DND-41 (cell line): ENCODE measurements at regions not wholly inside any gene's neighbourhood (a gene's known extent, or its start where the extent isn't known, plus 50 kb on each side); places are given as distances from the start of the nearest gene placed in this dataset.

Experiments used
- ATAC-seq: fragments of 200-7000 bp; cut with Tn5 transposase; 3 replicates; pipeline ENCODE4 v1.9.1; 2021; ENCODE audit warnings: low read depth; ENCODE audit not compliant: insufficient read depth
- DNase-seq: peaks from one replicate; pipeline ENCODE4 v3.0.0-alpha.2; 2020
- H2AFZ ChIP-seq: 2 replicates; pipeline ENCODE4 v1.6.0; 2012; ENCODE audit warnings: low read depth, low read length
- H3K27ac ChIP-seq: 2 replicates; pipeline ENCODE4 v1.5.1; 2012; ENCODE audit warnings: low read length, inconsistent platforms
- H3K27me3 ChIP-seq: fragments of 200-600 bp; sonication (generic); 2 replicates; pipeline ENCODE4 v1.6.0; 2012; ENCODE audit warnings: low read length, mild to moderate bottlenecking, inconsistent platforms; ENCODE audit not compliant: insufficient read depth, poor library complexity
- H3K36me3 ChIP-seq: 2 replicates; pipeline ENCODE4 v1.5.1; 2012; ENCODE audit warnings: low read length, inconsistent platforms; ENCODE audit not compliant: insufficient read depth
- H3K4me1 ChIP-seq: 2 replicates; pipeline ENCODE4 v1.5.1; 2012; ENCODE audit warnings: mild to moderate bottlenecking, low read length; ENCODE audit not compliant: insufficient read depth
- H3K4me2 ChIP-seq: 2 replicates; pipeline ENCODE4 v1.6.0; 2012; ENCODE audit warnings: mild to moderate bottlenecking, moderate library complexity, low read length, inconsistent platforms; ENCODE audit not compliant: insufficient read depth
- H3K4me3 ChIP-seq, 2 experiments: fragments of 200-600 bp in 1 of 2; shearing (Covaris generic) in 1 of 2; 2 replicates each; pipeline ENCODE4 v1.5.1; 2012 to 2016; ENCODE audit warnings: inconsistent platforms in 2 of 2, low read length in 2 of 2, mild to moderate bottlenecking in 2 of 2, low read depth in 1 of 2, moderate library complexity in 1 of 2
- H3K79me2 ChIP-seq: 2 replicates; pipeline ENCODE4 v1.6.0; 2012; ENCODE audit warnings: low read length, inconsistent platforms; ENCODE audit not compliant: insufficient read depth
- H3K9ac ChIP-seq: 2 replicates; pipeline ENCODE4 v1.6.0; 2012; ENCODE audit warnings: low read depth, mild to moderate bottlenecking, inconsistent platforms, low read length, moderate library complexity
- H3K9me3 ChIP-seq: 2 replicates; pipeline ENCODE4 v1.5.1; 2012; ENCODE audit warnings: low read length, moderate library complexity, mild to moderate bottlenecking, inconsistent platforms; ENCODE audit not compliant: insufficient read depth, severe bottlenecking
- H4K20me1 ChIP-seq: 2 replicates; pipeline ENCODE4 v1.6.0; 2012; ENCODE audit warnings: low read length; ENCODE audit not compliant: insufficient read depth
- CTCF ChIP-seq: IDR thresholded peaks from 2 replicates; pipeline ENCODE4 v1.5.1; 2012; ENCODE audit warnings: borderline replicate concordance, low read length, moderate library complexity, mild to moderate bottlenecking; ENCODE audit not compliant: poor library complexity, severe bottlenecking; ENCODE audit errors: extremely low read depth
- EZH2 ChIP-seq: IDR thresholded peaks from 3 replicates; pipeline ENCODE4 v1.6.1; 2012; ENCODE audit warnings: borderline replicate concordance, low read depth, mild to moderate bottlenecking, moderate library complexity, low read length, inconsistent platforms; ENCODE audit not compliant: severe bottlenecking

DNA sequence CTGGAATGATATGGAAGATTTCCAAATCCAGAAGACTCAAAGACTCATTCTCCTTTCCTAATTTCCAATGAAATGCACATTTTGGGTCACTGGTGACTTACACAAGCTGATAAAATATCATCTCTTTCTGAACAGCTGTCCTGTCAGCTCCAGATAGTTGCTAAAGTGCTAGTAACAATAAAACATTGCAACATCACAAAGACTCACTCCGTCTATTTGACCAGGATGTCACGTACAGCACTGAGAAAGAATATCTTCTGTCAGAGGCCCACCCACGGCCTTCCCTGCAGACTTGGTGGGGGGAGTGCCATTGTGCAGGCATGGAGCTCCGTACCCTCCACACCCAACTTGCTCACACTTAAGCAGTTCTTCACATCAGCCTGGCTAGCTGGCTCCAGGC lies 78.9 kb upstream of the EGR2 start:
- no peaks in the 10 kb centered on the region for H3K36me3 ChIP-seq
- H3K27me3 ChIP-seq = no peaks in the 10 kb centered on the region
- H3K9ac ChIP-seq = no peak overlapping the region
- DNase-seq = no peak
- H4K20me1 ChIP-seq = no peaks in the 10 kb centered on the region
- H3K4me1 ChIP-seq = no peaks in the 10 kb centered on the region
- no peaks in the 10 kb centered on the region for H3K9me3 ChIP-seq
- no peaks in the 10 kb centered on the region for H3K79me2 ChIP-seq
- no peak overlapping the region for H3K4me3 ChIP-seq
- no peak for ATAC-seq
- H3K27ac ChIP-seq = no peak overlapping the region
- no peak for TF ChIP-seq EZH2
- TF ChIP-seq CTCF = no peak
- H3K4me2 ChIP-seq = no peak overlapping the region
- H2AFZ ChIP-seq = no peak overlapping the region

- no peak overlapping the region for H2AFZ ChIP-seq
- no peak for ATAC-seq
- H3K27me3 ChIP-seq = no peaks in the 10 kb centered on the region
- H4K20me1 ChIP-seq = no peaks in the 10 kb centered on the region
- no peaks in the 10 kb centered on the region for H3K4me1 ChIP-seq
- H3K79me2 ChIP-seq = no peaks in the 10 kb centered on the region
- no peak for DNase-seq
- no peak overlapping the region for H3K4me3 ChIP-seq
- H3K9ac ChIP-seq = no peak overlapping the region
- no peaks in the 10 kb centered on the region for H3K9me3 ChIP-seq
- no peak overlapping the region for H3K4me2 ChIP-seq
- no peak overlapping the region for H3K27ac ChIP-seq
- TF ChIP-seq EZH2 = no peak
- no peak for TF ChIP-seq CTCF
- no peaks in the 10 kb centered on the region for H3K36me3 ChIP-seq
These were observed 78.0 kb upstream of the EGR2 start for GRCh38 chr10:62894156-62894555.

GRCh38 chr10:62893036-62893435 lies 76.9 kb upstream of the EGR2 start:
- H3K27ac ChIP-seq = no peak overlapping the region

More at GRCh38 chr10:62893036-62893435, 76.9 kb upstream of the EGR2 start:
- no peak for ATAC-seq
- no peak for DNase-seq
- Histone ChIP-seq H3K27me3 (no peaks in the 10 kb centered on the region), H3K4me1 (no peaks in the 10 kb centered on the region), H3K36me3 (no peaks in the 10 kb centered on the region), H3K9me3 (no peaks in the 10 kb centered on the region), H3K4me3 (no peak overlapping the region), H3K79me2 (no peaks in the 10 kb centered on the region), H3K9ac (no peak overlapping the region), H3K4me2 (no peak overlapping the region), H4K20me1 (no peaks in the 10 kb centered on the region), H2AFZ (no peak overlapping the region)
- TF ChIP-seq CTCF (no peak), EZH2 (no peak)
